VCaP (cell line): ENCODE measurements at regions not wholly inside any gene's neighbourhood (a gene's known extent, or its start where the extent isn't known, plus 50 kb on each side); places are given as distances from the start of the nearest gene placed in this dataset.

ENCODE experiments used
- H3K27ac ChIP-seq: fragments of 450-650 bp; 2 replicates; pipeline ENCODE4 v1.5.1; 2017
- CTCF ChIP-seq: fragments of 450-650 bp; conservative IDR thresholded peaks from 2 replicates; pipeline ENCODE4 v1.5.1; 2017; ENCODE audit warnings: mild to moderate bottlenecking, moderate library complexity

GRCh38 chr15:87343966-87344365 is 912.6 kb downstream of the NTRK3 start:
- TF ChIP-seq CTCF, result no peak
- no peak overlapping the region for H3K27ac ChIP-seq

GRCh38 chr15:87340370-87340769 is 916.2 kb downstream of the NTRK3 start:
- H3K27ac ChIP-seq, result no peak overlapping the region
- no peak for TF ChIP-seq CTCF

GRCh38 chr15:87326269-87326668 is 930.3 kb downstream of the NTRK3 start:
- no peak for TF ChIP-seq CTCF
- no peak overlapping the region for H3K27ac ChIP-seq

- no peak overlapping the region for H3K27ac ChIP-seq
- TF ChIP-seq CTCF, result no peak
Measured at GRCh38 chr15:87322870-87323269, 933.7 kb downstream of the NTRK3 start.

- no peak for TF ChIP-seq CTCF
- no peak overlapping the region for H3K27ac ChIP-seq
Measured at GRCh38 chr15:87322265-87322664, 934.3 kb downstream of the NTRK3 start.

- H3K27ac ChIP-seq, result no peak overlapping the region
- no peak for TF ChIP-seq CTCF
Measured at GRCh38 chr15:87317900-87318299, 938.6 kb downstream of the NTRK3 start.

- no peak for TF ChIP-seq CTCF
- H3K27ac ChIP-seq, result no peak overlapping the region
Measured at GRCh38 chr15:87312221-87312620, 944.3 kb downstream of the NTRK3 start.

GRCh38 chr15:87300146-87300545 is 956.4 kb downstream of the NTRK3 start:
- H3K27ac ChIP-seq, result no peak overlapping the region
- no peak for TF ChIP-seq CTCF
